NCI-H2029 (cell line): ENCODE measurements at regions not wholly inside any gene's neighbourhood (a gene's known extent, or its start where the extent isn't known, plus 50 kb on each side); places are given as distances from the start of the nearest gene placed in this dataset.

Source experiments
- DNase-seq: peaks from one replicate; lab custom pipeline; 2025; lab: John Stamatoyannopoulos, UW

- no peak for DNase-seq
Measured at GRCh38 chr6:169846286-169847056, 95.0 kb downstream of the ERMARD start.

- no peak for DNase-seq
Measured at GRCh38 chr6:169845426-169846285, 94.2 kb downstream of the ERMARD start.

- DNase-seq = no peak
Measured at GRCh38 chr6:169844946-169845345, 93.5 kb downstream of the ERMARD start.

GRCh38 chr6:169843991-169844390 is 92.6 kb downstream of the ERMARD start:
- no peak for DNase-seq

GRCh38 chr6:169843110-169843509 is 91.7 kb downstream of the ERMARD start:
- DNase-seq = no peak

GRCh38 chr6:169841907-169842606 is 90.6 kb downstream of the ERMARD start:
- no peak for DNase-seq

GRCh38 chr6:169841251-169841650 is 89.8 kb downstream of the ERMARD start:
- no peak for DNase-seq

- no peak for DNase-seq
Measured at GRCh38 chr6:169839898-169840631, 88.6 kb downstream of the ERMARD start.

- DNase-seq = no peak
Measured at GRCh38 chr6:169839493-169839892, 88.1 kb downstream of the ERMARD start.

- no peak for DNase-seq
Measured at GRCh38 chr6:169839029-169839481, 87.6 kb downstream of the ERMARD start.

GRCh38 chr6:169838346-169839028 is 87.1 kb downstream of the ERMARD start:
- no peak for DNase-seq

- no peak for DNase-seq
Measured at GRCh38 chr6:169837529-169838250, 86.3 kb downstream of the ERMARD start.

GRCh38 chr6:169833258-169833794 is 81.9 kb downstream of the ERMARD start:
- no peak for DNase-seq

- peak; percentile 46 for DNase-seq
Measured at GRCh38 chr6:169832247-169832948, 81.0 kb downstream of the ERMARD start.

GRCh38 chr6:169831450-169832246 is 80.2 kb downstream of the ERMARD start:
- peak; percentile 67 for DNase-seq
